ENCODE measurements at regions not wholly inside any gene's neighbourhood (a gene's known extent, or its start where the extent isn't known, plus 50 kb on each side); places are given as distances from the start of the nearest gene placed in this dataset.

DNA sequence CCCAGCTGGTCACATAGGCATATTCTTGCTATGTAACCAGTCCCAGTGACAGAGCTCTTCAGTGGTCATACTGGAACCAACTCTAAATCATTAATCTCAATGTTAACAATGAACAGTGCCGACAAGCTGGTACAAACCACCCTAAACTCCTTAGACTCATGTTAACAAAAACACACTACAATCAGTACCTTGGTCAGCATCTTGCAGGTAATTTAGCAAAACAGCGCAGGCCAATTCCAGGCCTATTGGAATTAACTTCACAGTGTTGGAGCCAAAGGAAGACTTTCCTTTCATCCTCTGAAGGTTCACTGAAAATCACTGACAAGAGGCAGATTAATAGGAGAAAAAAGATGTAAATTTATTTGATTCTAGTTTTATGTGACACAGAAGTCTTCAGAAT lies 396.4 kb downstream of the PIK3C3 start:
- H3K4me1 ChIP-seq (ENCODE audit: control insufficient read depth, extremely low read depth, insufficient read depth, low read length) = no peaks in the 10 kb centered on the region
- no peaks in the 10 kb centered on the region for H3K79me2 ChIP-seq (ENCODE audit: control insufficient read depth, insufficient read depth, low read length)

DNA sequence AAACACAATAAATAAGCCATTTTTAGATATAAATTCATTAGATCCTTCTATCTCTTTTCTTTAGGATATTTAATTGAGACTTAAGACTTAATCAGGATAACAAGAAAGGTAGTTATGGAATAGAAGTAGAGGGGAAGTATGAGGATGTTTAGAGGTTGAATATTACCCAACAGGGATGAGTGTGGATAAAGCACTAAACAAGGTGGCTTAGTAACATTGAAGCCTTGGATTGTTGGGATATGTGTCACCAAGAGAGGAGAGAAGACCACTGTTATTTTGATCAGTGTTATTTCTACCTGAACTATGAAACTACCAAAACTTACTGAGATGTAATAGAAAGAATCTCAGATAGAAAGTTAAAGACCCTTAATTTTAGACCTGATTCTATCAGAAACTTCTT lies 405.7 kb downstream of the PIK3C3 start:
- Histone ChIP-seq H3K9ac (ENCODE audit: control insufficient read depth, extremely low read depth, insufficient read depth, low read length) (no peak overlapping the region), H3K27ac (ENCODE audit: control insufficient read depth, insufficient read depth, low read length) (no peak overlapping the region), H3K27me3 (ENCODE audit: control insufficient read depth, extremely low read depth, insufficient read depth, low read length) (no peaks in the 10 kb centered on the region), H3K36me3 (ENCODE audit: control insufficient read depth in 2 of 2, extremely low read depth in 1 of 2, insufficient read depth in 2 of 2, low read length in 2 of 2) (no peaks in the 10 kb centered on the region), H3K9me3 (ENCODE audit: control insufficient read depth, low read depth, low read length) (no peaks in the 10 kb centered on the region), H3K79me2 (ENCODE audit: control insufficient read depth, insufficient read depth, low read length) (no peaks in the 10 kb centered on the region), H3K4me2 (ENCODE audit: control insufficient read depth, extremely low read depth, insufficient read depth, low read depth, low read length) (no peak overlapping the region), H3K4me1 (ENCODE audit: control insufficient read depth, extremely low read depth, insufficient read depth, low read length) (no peaks in the 10 kb centered on the region), H2AFZ (ENCODE audit: control insufficient read depth, low read length) (no peak overlapping the region), H3K4me3 (ENCODE audit: control insufficient read depth in 2 of 3, extremely low read depth in 1 of 3, insufficient read depth in 2 of 3, low read depth in 1 of 3, low read length in 3 of 3) (no peak overlapping the region), H3K9me1 (ENCODE audit: control insufficient read depth, extremely low read depth, insufficient read depth, low read length) (no peaks in the 10 kb centered on the region), H4K20me1 (ENCODE audit: control insufficient read depth, extremely low read depth, insufficient read depth, low read length) (no peaks in the 10 kb centered on the region)
- FAIRE-seq (no peak), DNase-seq (ENCODE audit: low read depth, low spot score) (no peak)
- dilution Hi-C loops (cut with MboI; ENCODE audit: extremely low pct_ligation_motif_present, low sequenced_read_pairs) = no loop called here
- TF ChIP-seq EZH2 (IDR thresholded peaks at IDR 0.05; ENCODE audit: low read length) = no peak
- TF ChIP-seq, protein P1, sequence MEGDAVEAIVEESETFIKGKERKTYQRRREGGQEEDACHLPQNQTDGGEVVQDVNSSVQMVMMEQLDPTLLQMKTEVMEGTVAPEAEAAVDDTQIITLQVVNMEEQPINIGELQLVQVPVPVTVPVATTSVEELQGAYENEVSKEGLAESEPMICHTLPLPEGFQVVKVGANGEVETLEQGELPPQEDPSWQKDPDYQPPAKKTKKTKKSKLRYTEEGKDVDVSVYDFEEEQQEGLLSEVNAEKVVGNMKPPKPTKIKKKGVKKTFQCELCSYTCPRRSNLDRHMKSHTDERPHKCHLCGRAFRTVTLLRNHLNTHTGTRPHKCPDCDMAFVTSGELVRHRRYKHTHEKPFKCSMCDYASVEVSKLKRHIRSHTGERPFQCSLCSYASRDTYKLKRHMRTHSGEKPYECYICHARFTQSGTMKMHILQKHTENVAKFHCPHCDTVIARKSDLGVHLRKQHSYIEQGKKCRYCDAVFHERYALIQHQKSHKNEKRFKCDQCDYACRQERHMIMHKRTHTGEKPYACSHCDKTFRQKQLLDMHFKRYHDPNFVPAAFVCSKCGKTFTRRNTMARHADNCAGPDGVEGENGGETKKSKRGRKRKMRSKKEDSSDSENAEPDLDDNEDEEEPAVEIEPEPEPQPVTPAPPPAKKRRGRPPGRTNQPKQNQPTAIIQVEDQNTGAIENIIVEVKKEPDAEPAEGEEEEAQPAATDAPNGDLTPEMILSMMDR (optimal IDR thresholded peaks at IDR 0.05 in 1 of 3, IDR thresholded peaks at IDR 0.05 in 1 of 3, conservative IDR thresholded peaks at IDR 0.05 in 1 of 3; ENCODE audit: extremely low read depth in 1 of 3, insufficient read depth in 2 of 3, low read length in 3 of 3) = no peak

More for the DNA sequence above, 396.4 kb downstream of the PIK3C3 start:
- DNase-seq (ENCODE audit: low read depth, low spot score) (no peak), FAIRE-seq (no peak)
- TF ChIP-seq, protein P1 (optimal IDR thresholded peaks at IDR 0.05 in 1 of 3, IDR thresholded peaks at IDR 0.05 in 1 of 3, conservative IDR thresholded peaks at IDR 0.05 in 1 of 3; ENCODE audit: extremely low read depth in 1 of 3, insufficient read depth in 2 of 3, low read length in 3 of 3) = no peak
- TF ChIP-seq EZH2 (IDR thresholded peaks at IDR 0.05; ENCODE audit: low read length) = no peak
- Histone ChIP-seq H3K27ac (ENCODE audit: control insufficient read depth, insufficient read depth, low read length) (no peak overlapping the region), H3K9me3 (ENCODE audit: control insufficient read depth, low read depth, low read length) (no peaks in the 10 kb centered on the region), H4K20me1 (ENCODE audit: control insufficient read depth, extremely low read depth, insufficient read depth, low read length) (no peaks in the 10 kb centered on the region), H3K9me1 (ENCODE audit: control insufficient read depth, extremely low read depth, insufficient read depth, low read length) (no peaks in the 10 kb centered on the region), H3K4me2 (ENCODE audit: control insufficient read depth, extremely low read depth, insufficient read depth, low read depth, low read length) (no peak overlapping the region), H2AFZ (ENCODE audit: control insufficient read depth, low read length) (no peak overlapping the region), H3K9ac (ENCODE audit: control insufficient read depth, extremely low read depth, insufficient read depth, low read length) (no peak overlapping the region), H3K36me3 (ENCODE audit: control insufficient read depth in 2 of 2, extremely low read depth in 1 of 2, insufficient read depth in 2 of 2, low read length in 2 of 2) (no peaks in the 10 kb centered on the region), H3K27me3 (ENCODE audit: control insufficient read depth, extremely low read depth, insufficient read depth, low read length) (no peaks in the 10 kb centered on the region), H3K4me3 (ENCODE audit: control insufficient read depth in 2 of 3, extremely low read depth in 1 of 3, insufficient read depth in 2 of 3, low read depth in 1 of 3, low read length in 3 of 3) (no peak overlapping the region)
- dilution Hi-C loops (cut with MboI; ENCODE audit: extremely low pct_ligation_motif_present, low sequenced_read_pairs) = no loop called here
